Suprapubic skin (tissue), 3 donors: ENCODE measurements at regions not wholly inside any gene's neighbourhood (a gene's known extent, or its start where the extent isn't known, plus 50 kb on each side); places are given as distances from the start of the nearest gene placed in this dataset.

Source experiments
- CTCF ChIP-seq, 2 donors: fragments of 200-600 bp in 1 of 2; fragments of 450-650 bp in 1 of 2; sonication (generic) in 1 of 2; IDR thresholded peaks; one replicate each; pipeline ENCODE4 v1.5.1; 2016 to 2019; ENCODE audit warnings: antibody characterized with exemption in 2 of 2, mild to moderate bottlenecking in 1 of 2, moderate library complexity in 1 of 2
- POLR2A ChIP-seq, 2 donors: fragments of 450-650 bp; IDR thresholded peaks; one replicate each; pipeline ENCODE4 v1.6.1; 2017; ENCODE audit warnings: antibody characterized with exemption in 2 of 2, mild to moderate bottlenecking in 2 of 2, moderate library complexity in 2 of 2

- TF ChIP-seq POLR2A (IDR thresholded peaks at IDR 0.05): no peak
- TF ChIP-seq CTCF (IDR thresholded peaks at IDR 0.05): no peak
Measured at GRCh38 chr20:47926731-47927130, 141.4 kb upstream of the SULF2 start.
